ENCODE measurements at regions not wholly inside any gene's neighbourhood (a gene's known extent, or its start where the extent isn't known, plus 50 kb on each side); places are given as distances from the start of the nearest gene placed in this dataset.

GRCh38 chr3:194196876-194197275, 60.9 kb downstream of the HES1 start:
- Histone ChIP-seq H3K4me1 (no peaks in the 10 kb centered on the region), H3K36me3 (no peaks in the 10 kb centered on the region), H3K27ac (no peak overlapping the region), H3K27me3 (no peaks in the 10 kb centered on the region), H3K9me3 (no peaks in the 10 kb centered on the region), H3K4me3 (no peak overlapping the region)
- intact Hi-C loops (cut with DNase I; ENCODE audit: low total_unique reads) = no loop called here
- no peak for DNase-seq
- TF ChIP-seq POLR2A (IDR thresholded peaks at IDR 0.05) (no peak), CTCF (IDR thresholded peaks at IDR 0.05) (no peak)

DNA sequence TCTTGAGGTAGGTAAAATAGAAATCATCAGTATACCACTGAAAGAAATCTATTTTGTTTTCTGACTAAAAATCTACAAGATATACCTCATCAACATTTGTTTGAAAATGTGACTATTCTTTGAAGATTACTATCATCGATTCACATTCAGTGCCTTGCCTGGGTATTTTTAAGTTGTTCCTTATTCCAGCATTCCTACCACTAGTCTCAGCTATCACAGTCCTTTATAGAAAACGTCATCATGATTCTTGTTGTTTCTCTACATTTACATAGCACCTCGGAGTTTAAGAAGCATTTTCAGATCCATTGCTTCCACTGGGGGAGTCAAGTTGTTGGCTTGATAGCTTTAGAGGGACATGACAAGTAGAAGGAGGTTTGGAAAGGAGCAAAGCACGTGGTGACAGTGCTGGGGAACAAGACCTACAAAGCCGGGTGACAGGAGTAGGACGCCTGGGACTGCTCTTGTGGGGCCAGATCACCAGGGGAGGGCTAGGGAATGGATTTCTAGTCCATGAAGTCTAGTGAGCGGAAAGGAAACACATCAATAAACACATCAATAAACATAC, 61.5 kb downstream of the HES1 start:
- Histone ChIP-seq H3K27ac (no peak overlapping the region), H3K4me1 (no peaks in the 10 kb centered on the region)

DNA sequence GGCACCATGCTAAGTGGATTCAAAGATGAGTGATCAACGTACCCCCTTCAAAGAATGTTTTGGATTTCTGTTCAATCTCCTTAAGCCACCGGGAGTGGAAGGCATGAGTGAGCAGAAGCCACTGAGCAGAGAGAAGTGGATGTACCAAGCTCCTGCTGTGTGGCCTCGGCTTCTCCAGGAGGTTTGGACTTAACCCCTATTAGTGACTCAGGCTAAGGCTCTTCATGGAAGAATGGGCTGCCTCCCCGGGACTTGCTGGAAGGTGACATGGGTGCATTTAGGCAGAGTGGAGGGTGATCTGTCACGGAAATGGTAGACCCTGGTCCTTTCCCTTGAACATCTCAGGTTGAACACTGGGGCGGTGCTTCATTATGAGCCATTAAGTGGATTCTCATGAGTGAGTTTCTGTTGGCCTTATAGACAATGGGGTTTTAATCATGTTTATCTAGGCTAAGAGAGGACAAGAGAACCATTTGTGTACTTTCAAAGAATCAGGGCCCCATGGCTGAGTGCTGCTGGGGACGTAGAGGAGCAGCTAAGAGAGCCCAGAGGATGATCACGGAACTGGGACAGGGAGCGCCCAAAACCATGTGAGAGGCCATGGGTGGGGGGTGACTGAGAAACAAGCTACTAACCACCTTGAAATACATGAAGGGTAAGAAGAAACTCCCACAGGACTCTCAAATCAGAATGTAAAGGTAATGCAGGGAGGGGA, 62.2 kb downstream of the HES1 start:
- no peak for TF ChIP-seq CTCF (IDR thresholded peaks at IDR 0.05)
- TF ChIP-seq POLR2A (IDR thresholded peaks at IDR 0.05) = no peak
- no peak for DNase-seq
- H3K36me3 ChIP-seq = no peaks in the 10 kb centered on the region
- H3K9me3 ChIP-seq = no peaks in the 10 kb centered on the region
- H3K4me3 ChIP-seq = no peak overlapping the region
- intact Hi-C loops (cut with DNase I; ENCODE audit: low total_unique reads) = no loop called here
- no peak overlapping the region for H3K27ac ChIP-seq
- H3K4me1 ChIP-seq = no peaks in the 10 kb centered on the region
- no peaks in the 10 kb centered on the region for H3K27me3 ChIP-seq

More for the DNA sequence above, 61.5 kb downstream of the HES1 start:
- H3K9me3 ChIP-seq = no peaks in the 10 kb centered on the region
- TF ChIP-seq POLR2A (IDR thresholded peaks at IDR 0.05) (no peak), CTCF (IDR thresholded peaks at IDR 0.05) (no peak)
- no peak overlapping the region for H3K4me3 ChIP-seq
- H3K36me3 ChIP-seq = no peaks in the 10 kb centered on the region
- no peak for DNase-seq
- no peaks in the 10 kb centered on the region for H3K27me3 ChIP-seq
- intact Hi-C loops (cut with DNase I; ENCODE audit: low total_unique reads) = no loop called here

- H3K9me3 ChIP-seq = no peaks in the 10 kb centered on the region
- TF ChIP-seq POLR2A (IDR thresholded peaks at IDR 0.05) (no peak), CTCF (IDR thresholded peaks at IDR 0.05) (no peak)
- intact Hi-C loops (cut with DNase I; ENCODE audit: low total_unique reads) = no loop called here
These were observed 63.0 kb downstream of the HES1 start for GRCh38 chr3:194198938-194199337.

GRCh38 chr3:194200422-194201081, 64.6 kb downstream of the HES1 start:
- intact Hi-C loops (cut with DNase I; ENCODE audit: low total_unique reads) = no loop called here
- TF ChIP-seq CTCF (IDR thresholded peaks at IDR 0.05) (no peak), POLR2A (IDR thresholded peaks at IDR 0.05) (no peak)
- no peaks in the 10 kb centered on the region for H3K4me1 ChIP-seq
- no peak overlapping the region for H3K4me3 ChIP-seq
- H3K27me3 ChIP-seq = peaks cover 0 to 3% of the 10 kb centered on the region in 2 donors
- no peak overlapping the region for H3K27ac ChIP-seq
- H3K36me3 ChIP-seq = no peaks in the 10 kb centered on the region
- DNase-seq = no peak
- H3K9me3 ChIP-seq = no peaks in the 10 kb centered on the region

More at GRCh38 chr3:194198938-194199337, 63.0 kb downstream of the HES1 start:
- DNase-seq = no peak
- Histone ChIP-seq H3K27ac (no peak overlapping the region), H3K36me3 (no peaks in the 10 kb centered on the region), H3K27me3 (no peaks in the 10 kb centered on the region), H3K4me1 (no peaks in the 10 kb centered on the region), H3K4me3 (no peak overlapping the region)
